ENCODE measurements at regions not wholly inside any gene's neighbourhood (a gene's known extent, or its start where the extent isn't known, plus 50 kb on each side); places are given as distances from the start of the nearest gene placed in this dataset.

- H3K4me3 ChIP-seq (ENCODE audit: low read depth, low read length, poor library complexity, severe bottlenecking), result no peak overlapping the region
- no peaks in the 10 kb centered on the region for H4K20me1 ChIP-seq (ENCODE audit: insufficient read depth, low read length)
- H3K27me3 ChIP-seq (ENCODE audit: insufficient read depth, low read length), result no peaks in the 10 kb centered on the region
- no peaks in the 10 kb centered on the region for H3K36me3 ChIP-seq (ENCODE audit: insufficient read depth, low read length)
- H3K9ac ChIP-seq (ENCODE audit: low read length), result no peak overlapping the region
- TF ChIP-seq CTCF (IDR thresholded peaks at IDR 0.05; ENCODE audit: low read length) (no peak), EZH2 (IDR thresholded peaks at IDR 0.05; ENCODE audit: borderline replicate concordance, low read length) (no peak)
- no peak overlapping the region for H3K27ac ChIP-seq (ENCODE audit: low read depth, low read length, poor library complexity, severe bottlenecking)
- H3K9me3 ChIP-seq (ENCODE audit: low read length), result peaks cover 10% of the 10 kb centered on the region
- no peak overlapping the region for H3K4me2 ChIP-seq (ENCODE audit: low read length)
- no peaks in the 10 kb centered on the region for H3K79me2 ChIP-seq (ENCODE audit: insufficient read depth, low read length)
- peaks cover 7% of the 10 kb centered on the region for H3K4me1 ChIP-seq (ENCODE audit: insufficient read depth, low read length, severe bottlenecking)
- H3K9me2 ChIP-seq (ENCODE audit: low read depth, low read length), result no peaks in the 10 kb centered on the region; the same call in 1 of the 2 replicates
- no peak overlapping the region for H2AFZ ChIP-seq (ENCODE audit: low read length)
- no peaks in the 10 kb centered on the region for H3F3A ChIP-seq (ENCODE audit: insufficient read depth, low read length)
Measured at GRCh38 chr7:52944921-52945320, 90.5 kb upstream of the POM121L12 start.

- no peak overlapping the region for H3K4me2 ChIP-seq (ENCODE audit: low read length)
- TF ChIP-seq EZH2 (IDR thresholded peaks at IDR 0.05; ENCODE audit: borderline replicate concordance, low read length), result no peak
- TF ChIP-seq CTCF (IDR thresholded peaks at IDR 0.05; ENCODE audit: low read length), result no peak
- peaks cover 7% of the 10 kb centered on the region for H3K4me1 ChIP-seq (ENCODE audit: insufficient read depth, low read length, severe bottlenecking)
- no peaks in the 10 kb centered on the region for H3K9me2 ChIP-seq (ENCODE audit: low read depth, low read length)
- H3K4me3 ChIP-seq (ENCODE audit: low read depth, low read length, poor library complexity, severe bottlenecking), result no peak overlapping the region
- no peak overlapping the region for H3K27ac ChIP-seq (ENCODE audit: low read depth, low read length, poor library complexity, severe bottlenecking)
- no peak overlapping the region for H3K9ac ChIP-seq (ENCODE audit: low read length)
- H3K36me3 ChIP-seq (ENCODE audit: insufficient read depth, low read length), result no peaks in the 10 kb centered on the region
- H4K20me1 ChIP-seq (ENCODE audit: insufficient read depth, low read length), result no peaks in the 10 kb centered on the region
- no peaks in the 10 kb centered on the region for H3K27me3 ChIP-seq (ENCODE audit: insufficient read depth, low read length)
- H3F3A ChIP-seq (ENCODE audit: insufficient read depth, low read length), result no peaks in the 10 kb centered on the region
- no peaks in the 10 kb centered on the region for H3K9me3 ChIP-seq (ENCODE audit: low read length)
- H3K79me2 ChIP-seq (ENCODE audit: insufficient read depth, low read length), result no peaks in the 10 kb centered on the region
- H2AFZ ChIP-seq (ENCODE audit: low read length), result no peak overlapping the region
Measured at GRCh38 chr7:52940481-52940880, 95.0 kb upstream of the POM121L12 start.

GRCh38 chr7:52938455-52939133, 96.8 kb upstream of the POM121L12 start:
- no peak for TF ChIP-seq EZH2 (IDR thresholded peaks at IDR 0.05; ENCODE audit: borderline replicate concordance, low read length)
- no peak for TF ChIP-seq CTCF (IDR thresholded peaks at IDR 0.05; ENCODE audit: low read length)
- H3K27me3 ChIP-seq (ENCODE audit: insufficient read depth, low read length), result no peaks in the 10 kb centered on the region
- H3K27ac ChIP-seq (ENCODE audit: low read depth, low read length, poor library complexity, severe bottlenecking), result no peak overlapping the region
- H2AFZ ChIP-seq (ENCODE audit: low read length), result peak overlapping the region; percentile 2; the same call in 1 of the 2 replicates
- H3K9ac ChIP-seq (ENCODE audit: low read length), result no peak overlapping the region
- peaks cover 7% of the 10 kb centered on the region for H3K4me1 ChIP-seq (ENCODE audit: insufficient read depth, low read length, severe bottlenecking)
- H3K9me2 ChIP-seq (ENCODE audit: low read depth, low read length), result no peaks in the 10 kb centered on the region
- H4K20me1 ChIP-seq (ENCODE audit: insufficient read depth, low read length), result no peaks in the 10 kb centered on the region
- H3K9me3 ChIP-seq (ENCODE audit: low read length), result no peaks in the 10 kb centered on the region
- H3K79me2 ChIP-seq (ENCODE audit: insufficient read depth, low read length), result no peaks in the 10 kb centered on the region
- no peaks in the 10 kb centered on the region for H3F3A ChIP-seq (ENCODE audit: insufficient read depth, low read length)
- no peaks in the 10 kb centered on the region for H3K36me3 ChIP-seq (ENCODE audit: insufficient read depth, low read length)
- no peak overlapping the region for H3K4me2 ChIP-seq (ENCODE audit: low read length)
- H3K4me3 ChIP-seq (ENCODE audit: low read depth, low read length, poor library complexity, severe bottlenecking), result no peak overlapping the region

All from OCI-LY1 (cell line).